Astrocyte of the cerebellum (primary cell): ENCODE measurements at regions not wholly inside any gene's neighbourhood (a gene's known extent, or its start where the extent isn't known, plus 50 kb on each side); places are given as distances from the start of the nearest gene placed in this dataset.
"Not testable (repeated sequence)": the region's sequence is repeated elsewhere in the genome, so short reads cannot be mapped to it uniquely, and the experiment has no call there.

Experiments used
- DNase-seq: peaks from one replicate; pipeline ENCODE4 v3.0.0-alpha.2; 2011; ENCODE audit warnings: low read depth
- H3K4me3 ChIP-seq: 2 replicates; pipeline ENCODE4 v1.5.1; 2011; ENCODE audit warnings: mild to moderate bottlenecking, low read depth, low read length, moderate library complexity
- in situ Hi-C: cut with HindIII; loops from 2 replicates; pipeline ENCODE4 v1.10.0; 2017; ENCODE audit warnings: low sequenced_read_pairs
- TF ChIP-seq, protein P1 (sequence below): IDR thresholded peaks from 2 replicates; pipeline ENCODE4 v1.5.1; 2012; ENCODE audit warnings: low read length, low read depth, moderate library complexity, mild to moderate bottlenecking; ENCODE audit errors: missing control alignments

DNA sequence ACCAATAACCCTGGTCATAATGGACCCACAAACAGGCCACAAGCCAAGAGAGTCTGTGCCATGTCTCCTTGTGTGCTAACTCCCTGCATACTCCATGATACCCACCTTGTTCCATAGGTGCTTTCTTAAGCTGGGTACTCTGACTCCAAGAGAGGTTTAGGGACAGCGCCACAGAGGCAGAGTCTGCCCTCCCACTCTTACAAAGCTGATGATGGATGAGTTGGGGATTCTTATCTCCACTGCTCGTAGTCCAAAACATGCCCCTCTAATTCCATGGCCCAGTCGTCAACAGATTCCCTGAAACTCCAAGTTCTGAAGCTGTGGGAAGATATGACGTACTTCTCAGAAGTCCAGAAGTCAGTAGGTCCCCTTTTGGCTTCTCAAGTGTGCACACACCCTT, 184.4 kb upstream of the CCL2 start:
- in situ Hi-C loops = no loop called here
- DNase-seq = no peak
- no peak overlapping the region for H3K4me3 ChIP-seq
- TF ChIP-seq, protein P1, sequence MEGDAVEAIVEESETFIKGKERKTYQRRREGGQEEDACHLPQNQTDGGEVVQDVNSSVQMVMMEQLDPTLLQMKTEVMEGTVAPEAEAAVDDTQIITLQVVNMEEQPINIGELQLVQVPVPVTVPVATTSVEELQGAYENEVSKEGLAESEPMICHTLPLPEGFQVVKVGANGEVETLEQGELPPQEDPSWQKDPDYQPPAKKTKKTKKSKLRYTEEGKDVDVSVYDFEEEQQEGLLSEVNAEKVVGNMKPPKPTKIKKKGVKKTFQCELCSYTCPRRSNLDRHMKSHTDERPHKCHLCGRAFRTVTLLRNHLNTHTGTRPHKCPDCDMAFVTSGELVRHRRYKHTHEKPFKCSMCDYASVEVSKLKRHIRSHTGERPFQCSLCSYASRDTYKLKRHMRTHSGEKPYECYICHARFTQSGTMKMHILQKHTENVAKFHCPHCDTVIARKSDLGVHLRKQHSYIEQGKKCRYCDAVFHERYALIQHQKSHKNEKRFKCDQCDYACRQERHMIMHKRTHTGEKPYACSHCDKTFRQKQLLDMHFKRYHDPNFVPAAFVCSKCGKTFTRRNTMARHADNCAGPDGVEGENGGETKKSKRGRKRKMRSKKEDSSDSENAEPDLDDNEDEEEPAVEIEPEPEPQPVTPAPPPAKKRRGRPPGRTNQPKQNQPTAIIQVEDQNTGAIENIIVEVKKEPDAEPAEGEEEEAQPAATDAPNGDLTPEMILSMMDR = no peak

- TF ChIP-seq, protein P1 = no peak
- H3K4me3 ChIP-seq = no peak overlapping the region
- no peak for DNase-seq
- in situ Hi-C loops = no loop called here
Observed at GRCh38 chr17:34071886-34072420, 183.1 kb upstream of the CCL2 start.

- TF ChIP-seq, protein P1 = no peak
- no peak overlapping the region for H3K4me3 ChIP-seq
- no peak for DNase-seq
- in situ Hi-C loops = no loop called here
Observed at GRCh38 chr17:34075076-34075475, 180.0 kb upstream of the CCL2 start.

DNA sequence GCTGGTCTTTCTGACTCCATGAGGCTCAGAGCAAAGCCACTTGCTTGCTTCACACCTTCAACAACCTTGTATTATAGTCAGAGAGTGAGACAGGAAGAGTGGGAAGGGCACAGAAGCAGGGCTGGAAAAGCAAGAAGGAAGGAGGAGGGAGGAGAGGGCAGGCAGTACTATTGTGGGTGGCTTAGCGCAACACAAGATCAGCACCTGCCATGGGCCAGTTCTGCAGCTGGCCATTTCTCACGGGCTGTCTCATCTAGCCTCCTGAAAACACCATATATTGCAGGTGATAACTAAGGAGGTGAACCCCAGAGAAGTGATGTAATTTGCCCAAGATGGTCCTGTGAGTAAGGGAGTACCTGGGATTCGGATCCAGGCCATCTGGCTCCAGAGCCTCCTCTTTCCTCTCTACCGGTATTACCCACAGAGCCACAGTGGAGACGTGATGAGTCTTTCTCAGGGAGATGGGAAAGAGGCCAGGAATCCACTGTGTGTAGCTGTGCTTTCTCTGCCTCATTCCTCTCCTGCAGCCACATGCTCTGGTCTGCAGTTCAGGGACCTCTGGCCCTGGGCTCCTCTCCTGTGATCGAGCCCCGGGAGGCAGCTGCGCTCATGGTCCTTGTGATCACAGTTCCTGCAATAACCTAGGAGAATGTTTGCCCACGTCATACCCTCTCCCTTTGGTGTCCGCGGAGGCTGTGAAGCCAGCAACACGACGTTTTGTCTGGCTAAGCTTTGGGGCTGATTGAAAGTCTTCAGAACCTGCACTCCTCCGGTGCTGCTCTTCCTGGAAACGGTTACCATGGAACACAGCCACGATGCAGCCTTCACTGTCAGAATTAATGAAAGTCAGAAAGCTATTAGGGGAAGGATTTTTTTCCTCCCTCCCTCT, 178.1 kb upstream of the CCL2 start:
- TF ChIP-seq, protein P1 = no peak
- no peak overlapping the region for H3K4me3 ChIP-seq
- DNase-seq = no peak
- in situ Hi-C loops = no loop called here

DNA sequence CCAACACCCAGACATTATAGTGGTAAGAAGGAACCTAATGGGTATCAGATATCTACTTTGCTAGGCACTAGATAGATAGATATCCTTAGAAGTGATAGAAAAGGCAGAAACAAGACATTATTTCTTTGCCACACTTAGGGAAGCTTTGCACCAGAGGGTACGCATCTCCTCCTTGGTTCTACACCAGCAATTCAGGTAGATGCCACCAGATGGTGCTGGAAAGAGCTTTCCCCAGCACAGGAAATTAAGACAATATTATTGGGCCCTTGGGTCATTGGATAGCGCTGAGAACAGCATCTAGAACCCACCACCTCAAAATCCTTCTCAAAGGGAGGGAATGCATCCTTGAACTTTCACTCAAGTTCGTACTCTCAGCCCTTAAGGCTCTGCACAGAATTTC, 173.8 kb upstream of the CCL2 start:
- TF ChIP-seq, protein P1 = no peak
- DNase-seq = no peak
- in situ Hi-C loops = no loop called here
- H3K4me3 ChIP-seq = no peak overlapping the region

DNA sequence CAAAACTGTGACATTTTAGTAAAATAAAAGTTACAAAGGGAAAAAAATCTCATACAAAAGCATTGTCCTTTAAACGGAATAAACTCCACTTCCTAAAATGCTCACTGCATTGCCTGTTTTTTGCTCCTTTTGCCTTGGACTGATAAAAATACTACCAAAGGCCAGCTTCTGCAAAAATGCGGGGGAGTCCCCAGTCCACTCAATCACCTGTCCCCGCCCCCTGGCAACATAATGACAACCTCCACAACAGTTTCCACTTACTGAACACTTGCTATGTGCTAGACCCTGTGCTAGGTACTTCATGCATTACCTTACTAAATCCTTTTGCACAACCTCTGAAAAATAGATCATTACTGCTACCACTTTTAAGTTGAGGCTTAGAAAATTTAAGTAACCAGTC, 172.7 kb upstream of the CCL2 start:
- DNase-seq = no peak
- H3K4me3 ChIP-seq = no peak overlapping the region
- in situ Hi-C loops = no loop called here
- TF ChIP-seq, protein P1 = no peak

DNA sequence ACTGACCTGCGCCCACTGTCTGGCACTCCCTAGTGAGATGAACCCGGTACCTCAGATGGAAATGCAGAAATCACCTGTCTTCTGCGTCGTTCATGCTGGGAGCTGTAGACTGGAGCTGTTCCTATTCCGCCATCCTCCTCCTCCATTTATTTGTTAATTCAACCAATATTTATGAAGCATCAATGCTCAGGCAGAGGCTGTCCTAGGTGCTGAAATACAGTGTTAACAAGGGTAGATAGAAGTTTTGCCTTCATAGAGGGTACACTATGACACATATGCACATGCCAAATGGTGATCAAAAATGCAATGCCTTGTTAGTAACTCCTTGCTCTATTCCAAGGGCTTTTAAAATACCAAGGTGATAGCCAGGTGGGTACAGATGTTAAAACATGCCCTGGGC, 166.0 kb upstream of the CCL2 start:
- H3K4me3 ChIP-seq, in situ Hi-C loops, DNase-seq: not testable (repeated sequence)
